GM10248 (cell line): ENCODE measurements at regions not wholly inside any gene's neighbourhood (a gene's known extent, or its start where the extent isn't known, plus 50 kb on each side); places are given as distances from the start of the nearest gene placed in this dataset.

Source experiments
- CTCF ChIA-PET: fragments of 300-600 bp; sonication (Branson Sonifier 250); formaldehyde crosslinking; extraction: SDS; loops from one replicate; lab custom pipeline; 2021; ENCODE audit warnings: antibody characterized with exemption; lab: Yijun Ruan, JAX
- POLR2A ChIA-PET: fragments of 350-650 bp; sonication (Branson Sonifier 250); formaldehyde crosslinking; extraction: SDS; loops from one replicate; lab custom pipeline; 2020; ENCODE audit warnings: antibody characterized with exemption; lab: Yijun Ruan, JAX
- DNase-seq: peaks from one replicate; pipeline ENCODE4 v3.0.0; 2012; ENCODE audit errors: extremely low spot score
- TF ChIP-seq, protein P1 (sequence below): IDR thresholded peaks from 2 replicates; pipeline ENCODE4 v1.5.1; 2012; ENCODE audit warnings: mild to moderate bottlenecking, low read depth; ENCODE audit errors: extremely low read depth, missing control alignments, control extremely low read depth

DNA sequence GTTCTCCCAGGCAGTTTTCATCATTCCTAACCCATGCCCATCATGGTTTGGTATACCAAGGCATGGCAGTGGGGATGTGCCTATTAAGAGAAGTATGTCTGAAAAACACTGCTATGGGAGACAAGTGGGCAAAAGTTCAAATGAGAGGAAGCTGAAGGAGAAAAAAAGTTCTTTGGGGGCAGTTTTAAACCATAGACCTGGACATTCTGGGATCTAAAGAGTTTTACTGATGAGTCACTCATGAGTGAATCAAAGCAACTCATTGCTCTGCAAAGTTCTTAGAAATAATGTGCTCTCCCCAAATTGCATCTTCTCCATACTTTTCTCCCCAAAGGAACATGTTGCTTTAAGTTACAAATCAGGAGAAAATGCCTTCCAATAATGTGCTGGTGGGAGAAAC is 256.9 kb upstream of the MTPN start:
- ChIA-PET CTCF (no interaction called here), POLR2A (no interaction called here)
- DNase-seq, result no peak
- TF ChIP-seq, protein P1, sequence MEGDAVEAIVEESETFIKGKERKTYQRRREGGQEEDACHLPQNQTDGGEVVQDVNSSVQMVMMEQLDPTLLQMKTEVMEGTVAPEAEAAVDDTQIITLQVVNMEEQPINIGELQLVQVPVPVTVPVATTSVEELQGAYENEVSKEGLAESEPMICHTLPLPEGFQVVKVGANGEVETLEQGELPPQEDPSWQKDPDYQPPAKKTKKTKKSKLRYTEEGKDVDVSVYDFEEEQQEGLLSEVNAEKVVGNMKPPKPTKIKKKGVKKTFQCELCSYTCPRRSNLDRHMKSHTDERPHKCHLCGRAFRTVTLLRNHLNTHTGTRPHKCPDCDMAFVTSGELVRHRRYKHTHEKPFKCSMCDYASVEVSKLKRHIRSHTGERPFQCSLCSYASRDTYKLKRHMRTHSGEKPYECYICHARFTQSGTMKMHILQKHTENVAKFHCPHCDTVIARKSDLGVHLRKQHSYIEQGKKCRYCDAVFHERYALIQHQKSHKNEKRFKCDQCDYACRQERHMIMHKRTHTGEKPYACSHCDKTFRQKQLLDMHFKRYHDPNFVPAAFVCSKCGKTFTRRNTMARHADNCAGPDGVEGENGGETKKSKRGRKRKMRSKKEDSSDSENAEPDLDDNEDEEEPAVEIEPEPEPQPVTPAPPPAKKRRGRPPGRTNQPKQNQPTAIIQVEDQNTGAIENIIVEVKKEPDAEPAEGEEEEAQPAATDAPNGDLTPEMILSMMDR, result no peak

GRCh38 chr7:136230210-136230609 is 253.1 kb upstream of the MTPN start:
- POLR2A ChIA-PET, result no interaction called here
- TF ChIP-seq, protein P1, result no peak
- CTCF ChIA-PET, result interaction anchor here (1.5 to 1.7 kb wide), 2 partner anchors 10 to 14 kb away, joined by 4 to 6 read pairs; no protein-coding TSS in a partner anchor
- DNase-seq, result no peak

DNA sequence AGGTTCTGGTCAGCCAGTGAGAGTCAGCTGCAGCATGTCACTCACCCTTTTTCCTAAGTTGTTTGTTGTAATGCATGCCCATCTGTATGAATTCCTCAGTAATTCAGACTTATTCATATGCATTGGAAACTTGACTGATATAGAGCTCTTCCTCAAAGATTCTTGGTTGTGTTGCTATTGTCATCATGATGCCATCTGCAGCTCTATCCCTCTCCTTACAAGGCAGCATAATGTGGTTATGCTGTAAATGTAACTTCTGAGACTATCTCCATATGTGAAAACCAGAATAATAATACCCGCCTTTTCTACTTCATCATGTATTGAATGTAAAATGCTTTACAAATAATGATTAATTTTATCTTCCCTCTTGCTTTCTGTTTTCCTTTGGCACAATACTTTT is 252.6 kb upstream of the MTPN start:
- no peak for DNase-seq
- ChIA-PET POLR2A (no interaction called here), CTCF (interaction anchor here (0.8 to 1.7 kb wide), 4 partner anchors 10 to 48 kb away, joined by 3 to 6 read pairs (median 4); no protein-coding TSS in a partner anchor)
- TF ChIP-seq, protein P1, result no peak

DNA sequence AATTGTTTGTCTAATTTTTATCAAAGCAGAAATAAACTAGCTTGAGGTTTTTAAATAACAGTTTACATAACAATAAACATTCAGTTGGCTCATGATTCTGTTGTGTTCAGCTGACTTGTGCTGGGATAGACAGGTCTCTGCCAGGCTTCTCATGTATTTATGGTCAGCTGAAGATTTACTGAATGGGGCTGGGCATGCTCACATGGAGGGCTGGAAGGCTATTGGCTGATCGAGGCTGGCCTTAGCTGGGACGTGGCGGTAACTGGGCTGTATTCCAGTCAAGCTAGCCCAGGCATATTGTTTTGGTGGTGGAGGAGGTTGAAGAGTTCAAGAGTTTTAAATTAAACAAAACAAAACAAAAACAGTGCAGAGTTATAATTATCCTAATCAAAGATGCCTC is 251.0 kb upstream of the MTPN start:
- CTCF ChIA-PET, result no interaction called here
- TF ChIP-seq, protein P1, result no peak
- POLR2A ChIA-PET, result no interaction called here
- no peak for DNase-seq

GRCh38 chr7:136214356-136214755 is 237.2 kb upstream of the MTPN start:
- TF ChIP-seq, protein P1, result no peak
- DNase-seq, result no peak
- ChIA-PET POLR2A (no interaction called here), CTCF (no interaction called here)

DNA sequence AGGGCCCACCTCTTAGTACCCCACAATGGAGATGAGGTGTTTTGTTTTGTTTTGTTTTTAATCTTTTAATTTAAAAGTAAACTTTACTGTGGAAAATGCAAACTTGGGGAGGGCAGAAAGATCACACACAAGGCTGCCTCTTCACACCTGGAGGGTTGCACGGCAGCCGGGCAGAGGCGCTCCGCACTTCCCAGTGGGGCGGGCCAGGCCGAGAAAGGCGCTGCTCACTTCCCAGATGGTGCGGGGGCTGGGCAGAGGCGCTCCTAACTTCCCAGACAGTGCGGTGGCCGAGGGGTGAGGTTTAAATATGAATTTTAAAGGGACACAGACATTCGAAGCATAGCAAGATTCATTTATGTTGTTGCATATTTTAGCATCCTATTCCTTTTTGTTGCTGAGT is 235.9 kb upstream of the MTPN start:
- DNase-seq, result no peak
- TF ChIP-seq, protein P1, result no peak
- ChIA-PET POLR2A (no interaction called here), CTCF (no interaction called here)

- DNase-seq, result no peak
- POLR2A ChIA-PET, result no interaction called here
- CTCF ChIA-PET, result no interaction called here
- TF ChIP-seq, protein P1, result no peak
Observed at GRCh38 chr7:136210664-136211063, 233.5 kb upstream of the MTPN start.
